ENCODE measurements at regions not wholly inside any gene's neighbourhood (a gene's known extent, or its start where the extent isn't known, plus 50 kb on each side); places are given as distances from the start of the nearest gene placed in this dataset.

- TF ChIP-seq CTCF (IDR thresholded peaks at IDR 0.05; ENCODE audit: low read depth, low read length) (no peak), EZH2phosphoT487 (IDR thresholded peaks at IDR 0.05; ENCODE audit: low read depth) (no peak)
Measured at GRCh38 chr3:34872406-34872805, 766.9 kb upstream of the ARPP21 start.
